GM18951 (cell line): ENCODE measurements at regions not wholly inside any gene's neighbourhood (a gene's known extent, or its start where the extent isn't known, plus 50 kb on each side); places are given as distances from the start of the nearest gene placed in this dataset.

Experiments used
- POLR2A ChIP-seq: IDR thresholded peaks from 4 replicates; pipeline ENCODE4 v1.6.1; 2011; ENCODE audit warnings: mild to moderate bottlenecking; ENCODE audit not compliant: insufficient read length, insufficient read depth; ENCODE audit errors: extremely low read depth
- in situ Hi-C: fragments of 300-500 bp; cut with MboI; formaldehyde crosslinking; loops from one replicate; pipeline ENCODE4 v1.12.0; 2022; ENCODE audit warnings: low sequenced_read_pairs, mixed read lengths, inconsistent platforms; ENCODE audit not compliant: unreplicated experiment

GRCh38 chr10:8455181-8455580 lies 400.7 kb downstream of the GATA3 start:
- in situ Hi-C loops = no loop called here
- no peak for TF ChIP-seq POLR2A

- in situ Hi-C loops = no loop called here
- no peak for TF ChIP-seq POLR2A
Observed at GRCh38 chr10:8456386-8456785, 401.9 kb downstream of the GATA3 start.

GRCh38 chr10:8460626-8461025 lies 406.1 kb downstream of the GATA3 start:
- TF ChIP-seq POLR2A = no peak
- in situ Hi-C loops = no loop called here

- in situ Hi-C loops = no loop called here
- TF ChIP-seq POLR2A = no peak
Observed at GRCh38 chr10:8462565-8462964, 408.1 kb downstream of the GATA3 start.

- TF ChIP-seq POLR2A = no peak
- in situ Hi-C loops = no loop called here
Observed at GRCh38 chr10:8463853-8464252, 409.4 kb downstream of the GATA3 start.

GRCh38 chr10:8468477-8468876 lies 414.0 kb downstream of the GATA3 start:
- no peak for TF ChIP-seq POLR2A
- in situ Hi-C loops = no loop called here

GRCh38 chr10:8473205-8473604 lies 418.7 kb downstream of the GATA3 start:
- TF ChIP-seq POLR2A = no peak
- in situ Hi-C loops = no loop called here

- in situ Hi-C loops = no loop called here
- no peak for TF ChIP-seq POLR2A
Observed at GRCh38 chr10:8477300-8477699, 422.8 kb downstream of the GATA3 start.

- no peak for TF ChIP-seq POLR2A
- in situ Hi-C loops = no loop called here
Observed at GRCh38 chr10:8481718-8482504, 427.4 kb downstream of the GATA3 start.

- in situ Hi-C loops = no loop called here
Observed at GRCh38 chr10:8485032-8485431, 430.5 kb downstream of the GATA3 start.

GRCh38 chr10:8487346-8487745 lies 432.9 kb downstream of the GATA3 start:
- in situ Hi-C loops = no loop called here
- no peak for TF ChIP-seq POLR2A

More at GRCh38 chr10:8485032-8485431, 430.5 kb downstream of the GATA3 start:
- TF ChIP-seq POLR2A = no peak

- TF ChIP-seq POLR2A = no peak
- in situ Hi-C loops = no loop called here
Observed at GRCh38 chr10:8489232-8489631, 434.7 kb downstream of the GATA3 start.

GRCh38 chr10:8489823-8490222 lies 435.3 kb downstream of the GATA3 start:
- TF ChIP-seq POLR2A = no peak
- in situ Hi-C loops = no loop called here

- in situ Hi-C loops = no loop called here
- TF ChIP-seq POLR2A = no peak
Observed at GRCh38 chr10:8498290-8498689, 443.8 kb downstream of the GATA3 start.
